GM18498 (cell line): ENCODE measurements at regions not wholly inside any gene's neighbourhood (a gene's known extent, or its start where the extent isn't known, plus 50 kb on each side); places are given as distances from the start of the nearest gene placed in this dataset.

ENCODE experiments used
- ATAC-seq: cut with Tn5 transposase; IDR thresholded peaks from one replicate; pipeline ENCODE4 v1.9.1; 2021; ENCODE audit warnings: mild to moderate bottlenecking, moderate library complexity; ENCODE audit not compliant: unreplicated experiment

- ATAC-seq: no peak
Measured at GRCh38 chr4:114173968-114174367, 194.5 kb upstream of the ARSJ start.

GRCh38 chr4:114177628-114178027, 198.2 kb upstream of the ARSJ start:
- no peak for ATAC-seq

DNA sequence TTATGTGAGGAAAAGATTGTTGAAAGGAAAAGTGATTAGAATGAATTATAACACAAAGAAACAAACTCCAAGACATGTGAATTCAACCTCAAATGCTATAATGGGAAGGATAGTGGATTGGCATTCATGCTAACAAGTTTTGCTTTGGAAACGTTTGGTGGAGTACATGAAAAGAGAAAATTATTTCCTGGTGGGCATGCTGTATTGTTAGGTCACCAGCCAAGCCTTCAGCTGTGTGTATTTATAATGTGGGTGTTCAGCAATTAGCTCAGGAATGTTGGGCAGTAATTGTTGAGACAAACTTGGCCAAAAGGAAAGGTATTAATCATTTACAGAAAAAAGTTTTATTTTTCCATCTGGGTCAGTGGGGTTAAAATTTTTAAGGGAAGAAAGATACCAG, 198.9 kb upstream of the ARSJ start:
- no peak for ATAC-seq

DNA sequence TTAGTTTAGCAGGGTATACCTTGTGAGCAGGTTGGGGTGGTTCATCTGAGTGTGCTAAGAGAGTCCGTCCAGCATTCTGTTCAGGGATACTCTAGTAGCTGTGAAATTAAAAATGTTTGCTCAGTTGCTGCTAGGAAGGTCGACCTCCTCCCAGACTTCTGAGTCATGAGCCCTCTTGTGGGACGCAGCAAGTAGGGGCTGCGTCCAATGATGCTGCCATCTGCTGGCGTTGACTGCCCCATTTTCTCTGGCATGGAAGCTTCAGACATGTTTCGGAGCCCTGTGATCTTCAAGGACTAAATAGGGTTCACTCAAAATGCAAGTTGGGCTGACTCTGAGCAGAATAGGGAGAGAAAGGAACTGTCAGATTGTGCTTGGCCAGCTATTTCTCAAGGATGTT, 201.0 kb upstream of the ARSJ start:
- no peak for ATAC-seq

- no peak for ATAC-seq
Measured at GRCh38 chr4:114184901-114185300, 205.5 kb upstream of the ARSJ start.

- ATAC-seq: no peak
Measured at GRCh38 chr4:114187592-114187991, 208.1 kb upstream of the ARSJ start.

DNA sequence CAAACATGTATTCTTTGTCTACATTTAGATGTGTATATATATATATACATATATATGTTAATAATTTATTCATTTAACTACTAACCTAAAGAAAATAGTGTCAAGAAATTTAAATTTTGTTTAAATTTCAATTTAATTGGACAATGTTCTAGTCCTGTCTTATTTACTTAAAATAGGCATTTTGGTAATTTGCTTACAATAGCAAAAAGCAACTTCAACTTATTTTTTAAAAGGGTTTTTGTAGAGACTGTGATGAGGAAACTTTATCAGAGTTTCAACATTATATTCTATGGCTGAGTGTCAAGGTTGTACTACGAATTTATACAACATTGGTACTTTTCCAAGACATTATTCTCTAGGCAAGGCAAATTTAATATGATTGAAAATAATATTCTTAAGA, 212.0 kb upstream of the ARSJ start:
- no peak for ATAC-seq

DNA sequence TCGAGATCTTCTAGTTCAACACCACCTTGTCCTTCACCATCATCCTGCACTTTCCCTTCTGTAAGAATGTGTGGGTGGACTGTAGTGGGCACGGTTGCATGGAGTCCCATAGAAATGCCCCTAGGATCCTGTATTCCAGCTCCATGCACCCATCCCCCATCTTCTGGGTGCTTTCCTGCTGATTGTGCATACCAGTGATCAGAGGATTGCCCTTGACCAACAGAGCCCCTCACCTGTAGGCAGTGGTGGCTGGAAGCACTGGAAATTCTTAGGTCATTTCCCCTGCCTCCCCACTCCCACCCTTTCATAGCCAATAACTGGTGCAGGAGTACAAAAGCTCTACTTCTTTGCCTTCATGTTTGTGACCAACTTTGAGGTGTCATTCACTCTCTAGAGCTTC, 213.4 kb upstream of the ARSJ start:
- no peak for ATAC-seq

- ATAC-seq: no peak
Measured at GRCh38 chr4:114193624-114194399, 214.4 kb upstream of the ARSJ start.

- ATAC-seq: no peak
Measured at GRCh38 chr4:114196606-114197005, 217.2 kb upstream of the ARSJ start.

GRCh38 chr4:114200026-114200425, 220.6 kb upstream of the ARSJ start:
- ATAC-seq: no peak

DNA sequence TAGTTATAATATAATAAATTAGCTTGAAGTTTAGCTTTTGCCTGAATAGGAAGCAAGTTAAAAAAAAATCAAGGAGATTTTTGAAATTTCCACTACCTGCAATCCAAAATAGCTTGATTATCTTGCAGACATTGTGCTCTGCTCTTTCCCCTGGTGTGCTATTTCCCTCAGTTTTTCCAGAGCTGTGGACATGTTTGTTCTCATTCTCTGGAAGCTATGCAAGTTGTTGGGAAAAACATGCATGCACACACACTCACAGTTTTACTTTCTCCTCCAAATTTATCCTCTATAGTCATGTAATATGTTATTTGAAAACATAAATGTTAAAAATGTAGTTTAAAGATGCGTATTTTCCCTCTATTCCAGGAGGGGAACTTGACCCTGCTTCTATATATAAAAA, 225.8 kb upstream of the ARSJ start:
- ATAC-seq: no peak

GRCh38 chr4:114208574-114209151, 229.2 kb upstream of the ARSJ start:
- ATAC-seq: no peak

DNA sequence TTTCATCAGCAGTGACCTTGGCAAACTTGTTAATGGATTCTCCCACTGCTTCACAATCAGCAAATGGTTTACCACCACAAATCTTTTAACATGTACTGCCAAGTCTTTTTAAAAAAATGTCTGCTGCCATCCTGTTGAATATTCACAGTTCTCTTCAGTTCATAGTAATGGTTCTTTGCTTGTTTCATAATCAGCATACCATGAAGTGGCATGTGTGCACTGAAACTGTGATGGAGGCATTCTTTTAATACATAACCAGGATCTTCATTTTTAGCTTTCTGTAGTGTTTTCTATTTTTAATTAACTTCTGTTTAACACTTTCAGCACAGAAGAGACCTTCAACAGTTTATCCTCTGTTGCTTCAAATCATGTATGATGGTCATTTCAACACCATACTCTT, 230.1 kb upstream of the ARSJ start:
- ATAC-seq: peak; percentile 86

- ATAC-seq: no peak
Measured at GRCh38 chr4:114211556-114211955, 232.1 kb upstream of the ARSJ start.

GRCh38 chr4:114217150-114217817, 237.8 kb upstream of the ARSJ start:
- no peak for ATAC-seq

DNA sequence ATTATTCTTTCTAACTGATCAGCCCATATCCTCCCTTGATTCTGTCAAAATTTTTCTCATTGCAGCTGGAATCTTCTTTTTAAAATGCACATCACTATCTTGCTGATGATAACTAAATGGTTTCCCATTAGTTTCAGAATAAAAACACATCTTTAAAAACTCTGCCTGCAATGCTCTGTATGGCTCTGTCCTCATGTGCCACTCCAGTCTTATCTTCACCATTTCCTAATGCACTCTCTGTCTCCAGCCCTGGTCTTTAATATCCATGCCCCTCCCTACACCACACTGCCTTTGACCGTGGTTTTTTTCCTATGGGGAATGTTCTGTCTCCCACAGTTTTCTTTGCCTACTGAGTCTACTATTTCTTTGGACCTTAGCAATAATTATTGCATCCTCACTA, 244.1 kb upstream of the ARSJ start:
- no peak for ATAC-seq

GRCh38 chr4:114225436-114225835, 246.0 kb upstream of the ARSJ start:
- no peak for ATAC-seq

- no peak for ATAC-seq
Measured at GRCh38 chr4:114226179-114226578, 246.7 kb upstream of the ARSJ start.

DNA sequence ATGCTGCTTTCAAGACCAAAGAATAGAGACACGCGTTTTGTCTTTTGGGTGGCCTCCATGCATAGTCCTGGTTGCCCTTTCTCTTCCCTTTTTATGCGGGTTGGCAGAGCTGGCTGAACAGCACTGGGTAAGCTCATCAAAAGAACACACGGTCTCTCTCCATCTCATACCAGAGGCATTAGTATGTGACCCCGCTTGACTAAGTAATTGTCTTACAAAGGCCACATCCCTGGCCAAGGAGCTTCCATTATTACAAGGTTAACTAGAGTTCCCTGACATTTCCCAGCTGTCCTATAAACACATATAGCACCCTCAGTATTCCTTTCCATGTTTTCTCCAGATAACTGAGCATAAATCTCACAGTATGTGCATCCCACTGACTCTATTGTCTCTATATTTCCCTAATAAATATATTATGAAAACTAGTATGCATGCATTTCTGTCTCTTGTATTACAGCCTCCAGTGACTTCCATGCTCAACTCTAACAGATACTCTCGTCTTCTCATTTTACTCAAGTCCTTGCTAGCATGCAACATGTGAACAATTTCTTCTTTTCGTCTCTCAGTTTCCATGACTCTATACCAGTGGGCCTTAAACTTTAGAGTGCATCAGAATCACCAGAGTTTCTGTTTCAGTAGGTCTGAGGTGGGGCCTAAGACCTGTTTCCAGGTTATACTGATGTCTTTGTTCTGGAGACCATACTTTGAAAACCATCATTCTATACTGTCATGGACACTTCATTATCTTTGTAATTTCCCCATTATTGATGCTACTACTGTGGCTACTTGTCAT, 247.7 kb upstream of the ARSJ start:
- peak; percentile 72 for ATAC-seq

GRCh38 chr4:114229706-114230105, 250.3 kb upstream of the ARSJ start:
- ATAC-seq: no peak
